IgD-negative memory B cell (primary cell): ENCODE measurements at regions not wholly inside any gene's neighbourhood (a gene's known extent, or its start where the extent isn't known, plus 50 kb on each side); places are given as distances from the start of the nearest gene placed in this dataset.
A peak's percentile ranks its signal among the peaks of the same experiment; 100 is the strongest.

Experiments used
- H3K27ac Mint-ChIP-seq, 3 donors: one replicate each; pipeline ENCODE4 v1.8.0; 2020 to 2022; ENCODE audit warnings: mild to moderate bottlenecking in 3 of 3, mixed read lengths in 3 of 3, moderate library complexity in 1 of 3
- H3K27me3 Mint-ChIP-seq: one replicate; pipeline ENCODE4 v1.8.0; 2021; ENCODE audit warnings: mixed read lengths
- H3K36me3 Mint-ChIP-seq: one replicate; pipeline ENCODE4 v1.8.0; 2020; ENCODE audit warnings: mild to moderate bottlenecking, mixed read lengths
- H3K4me1 Mint-ChIP-seq, 3 donors: one replicate each; pipeline ENCODE4 v1.8.0; 2020 to 2022; ENCODE audit warnings: mixed read lengths in 3 of 3, mild to moderate bottlenecking in 1 of 3
- H3K4me3 Mint-ChIP-seq, 4 donors: one replicate each; pipeline ENCODE4 v1.8.0; 2020 to 2022; ENCODE audit warnings: mild to moderate bottlenecking in 4 of 4, mixed read lengths in 4 of 4, moderate library complexity in 3 of 4
- H3K9me3 Mint-ChIP-seq, 3 donors: one replicate each; pipeline ENCODE4 v1.8.0; 2020 to 2021; ENCODE audit warnings: mixed read lengths in 3 of 3, mild to moderate bottlenecking in 1 of 3

DNA sequence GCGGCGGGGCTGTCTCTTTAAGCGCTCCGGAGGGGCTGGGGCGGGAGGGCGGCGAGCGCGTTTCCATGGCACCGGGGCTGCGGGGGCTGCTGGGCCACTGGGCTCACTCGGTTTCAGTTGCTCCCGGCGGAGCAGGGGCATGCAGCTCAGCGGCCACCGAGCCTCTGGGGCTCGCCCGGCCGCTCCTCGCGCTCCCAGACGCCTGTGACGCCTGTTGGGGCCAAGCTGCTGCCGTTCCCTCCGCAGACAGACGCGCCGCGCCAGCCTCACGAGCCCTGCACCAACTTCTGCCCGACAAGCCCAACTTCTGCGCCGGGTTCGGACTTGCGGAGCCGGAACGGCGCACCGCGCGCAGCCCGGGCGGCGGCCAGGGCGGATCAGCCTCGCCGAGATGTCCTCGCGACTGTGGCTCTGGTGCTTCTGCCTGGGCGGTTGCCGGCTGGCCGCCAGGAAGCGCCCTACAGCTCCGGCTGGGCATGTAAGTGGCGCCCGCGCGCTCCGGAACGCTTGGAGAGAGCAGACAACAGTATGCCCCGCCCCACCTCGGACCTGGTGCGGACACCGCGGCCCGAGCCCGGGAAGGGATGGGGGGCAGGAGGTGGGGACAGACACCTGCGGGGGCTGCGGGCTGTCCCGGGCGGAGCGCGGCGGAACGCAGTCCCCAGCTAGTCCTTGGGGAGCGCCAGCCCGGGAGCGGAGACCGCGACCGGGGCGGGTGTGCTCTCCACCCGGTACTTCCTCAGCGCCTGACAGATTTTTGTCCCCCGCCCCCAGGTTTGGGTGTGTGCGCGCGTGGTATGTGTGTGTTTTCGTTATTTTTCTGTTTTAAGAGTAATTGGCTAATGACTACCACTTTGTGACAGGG lies 154.1 kb upstream of the GOLIM4 start:
- Mint-ChIP-seq H3K4me3 (peak overlapping the region; percentile 31 to 93 (median 80)), H3K4me1 (peaks cover 0 to 12% (median 10%) of the 10 kb centered on the region in 3 donors), H3K9me3 (peaks cover 3 to 5% (median 4%) of the 10 kb centered on the region in 3 donors), H3K27ac (no peak overlapping the region), H3K27me3 (peaks cover 25% of the 10 kb centered on the region), H3K36me3 (peaks cover 2% of the 10 kb centered on the region)

DNA sequence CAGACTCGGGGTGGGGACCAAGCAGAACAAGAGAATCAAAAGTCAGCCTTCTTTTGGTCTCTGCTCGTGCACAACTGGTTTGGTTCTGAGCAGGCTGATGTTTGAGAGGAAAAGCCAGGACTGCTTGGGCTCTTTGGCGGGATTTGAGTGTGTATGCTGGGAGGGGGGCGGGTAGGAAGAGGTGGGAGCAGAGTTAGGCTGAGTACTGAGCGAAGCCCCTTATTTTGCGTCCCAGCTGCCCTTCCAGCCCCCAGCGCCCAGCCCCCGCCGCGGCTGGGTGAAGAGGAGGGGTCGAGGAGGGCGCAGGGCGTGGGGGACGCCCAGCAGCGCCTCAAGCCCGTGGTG lies 153.5 kb upstream of the GOLIM4 start:
- Mint-ChIP-seq H3K4me1 (peaks cover 0 to 12% (median 10%) of the 10 kb centered on the region in 3 donors), H3K4me3 (peak overlapping the region in 2 of 4 donors; percentile 65 to 90), H3K9me3 (peaks cover 0 to 3% (median 2%) of the 10 kb centered on the region in 3 donors), H3K27ac (no peak overlapping the region), H3K27me3 (peaks cover 25% of the 10 kb centered on the region), H3K36me3 (peaks cover 2% of the 10 kb centered on the region)

DNA sequence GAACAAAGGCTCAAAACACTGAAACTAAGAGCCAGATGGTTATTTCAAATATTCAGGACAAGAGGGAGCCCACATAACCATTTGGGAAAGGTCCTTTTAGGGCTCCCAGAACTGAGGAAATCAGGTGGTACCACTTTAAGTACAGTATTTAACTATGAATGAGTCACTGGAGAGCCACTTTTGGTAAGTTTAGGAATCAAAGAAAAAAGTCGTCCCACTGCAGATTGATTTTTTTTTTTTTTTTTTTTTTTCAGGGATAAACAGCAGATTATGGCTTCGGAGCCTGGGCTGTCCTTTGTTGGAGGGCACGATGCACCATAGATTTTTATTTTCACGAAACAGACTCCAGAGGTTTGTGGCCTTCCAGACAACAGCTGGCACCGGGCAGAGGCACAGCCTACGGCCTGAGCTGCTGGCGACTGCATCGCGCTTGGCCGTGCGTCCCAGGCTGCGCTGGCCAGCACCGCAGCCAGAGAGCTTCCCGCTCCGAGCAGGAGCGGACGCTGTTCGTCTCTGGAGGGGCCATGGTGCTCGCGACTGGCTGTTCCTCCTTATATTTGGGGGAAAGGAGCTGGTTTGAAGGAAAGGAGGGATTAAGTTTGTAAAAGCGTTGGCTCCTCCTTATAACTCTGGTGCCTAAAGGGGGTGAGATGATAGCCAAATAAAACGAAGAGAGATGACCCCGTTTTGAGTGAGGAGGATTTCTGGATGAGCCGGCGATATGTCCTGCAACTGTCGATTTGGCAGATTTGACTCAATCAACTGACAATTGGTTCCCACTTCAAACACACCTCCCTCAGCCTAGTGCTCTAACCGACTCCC lies 152.9 kb upstream of the GOLIM4 start:
- H3K36me3 Mint-ChIP-seq, result peaks cover 2% of the 10 kb centered on the region
- peaks cover 0 to 3% (median 0%) of the 10 kb centered on the region in 3 donors for H3K9me3 Mint-ChIP-seq
- H3K4me3 Mint-ChIP-seq, result peak overlapping the region; percentile 16 to 90 (median 68)
- H3K27me3 Mint-ChIP-seq, result peaks cover 25% of the 10 kb centered on the region
- peaks cover 0 to 12% (median 10%) of the 10 kb centered on the region in 3 donors for H3K4me1 Mint-ChIP-seq
- H3K27ac Mint-ChIP-seq, result no peak overlapping the region

DNA sequence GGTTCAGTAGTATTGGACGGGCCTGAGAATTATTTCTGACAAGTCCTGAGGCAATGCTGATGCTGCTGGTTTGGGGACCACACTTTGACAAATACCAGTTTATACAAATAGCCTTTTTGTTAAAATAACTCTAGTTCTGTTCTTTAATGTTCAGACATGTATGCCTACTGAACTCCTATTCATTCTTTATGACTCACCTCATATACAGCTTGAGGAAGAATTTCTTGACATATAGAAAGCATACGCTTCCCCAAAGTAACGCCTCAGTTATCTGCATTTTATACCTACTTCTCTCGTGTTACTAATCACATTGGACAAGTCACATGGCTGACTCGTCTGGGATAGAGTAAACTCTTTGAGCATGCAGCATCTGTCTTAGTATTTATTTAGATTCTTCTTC lies 145.4 kb upstream of the GOLIM4 start:
- Mint-ChIP-seq H3K27ac (no peak overlapping the region), H3K4me1 (no peaks in the 10 kb centered on the region), H3K36me3 (no peaks in the 10 kb centered on the region), H3K4me3 (no peak overlapping the region), H3K27me3 (no peaks in the 10 kb centered on the region), H3K9me3 (peaks cover 0 to 1% (median 0%) of the 10 kb centered on the region in 3 donors)

DNA sequence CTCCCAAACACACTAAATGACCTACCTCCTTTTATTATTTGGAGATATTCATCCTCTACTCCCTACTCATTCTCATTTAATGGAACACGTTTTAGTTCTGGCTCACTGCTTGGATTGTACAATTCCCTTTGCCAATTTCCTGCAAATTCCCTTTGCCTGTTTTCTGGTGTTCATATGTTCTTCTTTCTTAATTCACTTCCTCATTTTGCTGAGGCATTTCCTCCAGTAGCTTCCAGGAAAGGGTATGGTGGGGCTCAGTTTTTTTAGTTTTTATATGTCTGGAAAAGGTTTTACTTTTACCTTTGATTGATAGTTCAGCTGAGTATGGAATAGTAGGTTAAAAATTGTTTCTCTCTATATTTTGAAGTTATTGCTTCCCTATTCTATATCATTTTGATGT lies 143.6 kb upstream of the GOLIM4 start:
- H3K9me3 Mint-ChIP-seq, result peaks cover 0 to 1% (median 0%) of the 10 kb centered on the region in 3 donors
- no peaks in the 10 kb centered on the region for H3K36me3 Mint-ChIP-seq
- no peak overlapping the region for H3K4me3 Mint-ChIP-seq
- no peaks in the 10 kb centered on the region for H3K4me1 Mint-ChIP-seq
- no peaks in the 10 kb centered on the region for H3K27me3 Mint-ChIP-seq
- H3K27ac Mint-ChIP-seq, result no peak overlapping the region

DNA sequence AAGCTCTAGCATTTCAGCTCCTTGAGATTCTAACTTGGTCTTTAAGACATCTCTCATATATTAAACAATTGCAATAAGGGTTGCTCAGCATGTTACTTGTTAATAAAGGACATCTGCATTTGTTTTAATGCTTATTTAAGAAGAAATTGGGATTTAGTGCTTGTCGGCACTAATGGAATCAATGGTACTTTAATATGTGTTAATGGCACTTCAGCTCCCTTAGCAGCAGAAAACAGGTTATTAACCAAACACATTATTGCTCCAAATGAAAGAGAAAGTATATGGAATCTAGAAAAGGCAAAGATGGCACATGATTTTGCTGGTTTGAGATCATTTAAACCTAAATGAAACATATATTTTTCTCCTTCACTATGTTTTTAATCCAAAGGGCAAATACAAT lies 137.3 kb upstream of the GOLIM4 start:
- Mint-ChIP-seq H3K27ac (no peak overlapping the region), H3K9me3 (no peaks in the 10 kb centered on the region), H3K36me3 (no peaks in the 10 kb centered on the region), H3K4me1 (no peaks in the 10 kb centered on the region), H3K4me3 (no peak overlapping the region), H3K27me3 (peaks cover 3% of the 10 kb centered on the region)

DNA sequence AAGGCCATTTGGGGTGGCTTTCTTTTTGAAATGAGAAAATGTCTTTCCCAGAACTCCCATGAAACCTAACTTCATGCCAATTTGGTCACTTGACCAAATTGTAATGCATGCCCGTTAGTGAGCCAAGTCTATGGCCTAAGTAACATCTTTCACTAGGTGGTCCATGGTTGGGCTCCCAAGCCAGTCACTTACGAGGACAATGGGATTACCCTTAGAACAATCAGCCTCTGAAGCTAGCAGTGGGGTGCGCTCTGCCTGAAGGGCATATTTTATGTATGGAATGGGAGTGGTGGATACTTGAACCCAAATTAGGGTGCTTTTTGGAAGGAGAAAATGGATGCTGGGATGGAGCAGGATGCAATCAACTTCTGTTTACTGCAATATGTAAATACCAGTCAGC lies 127.4 kb upstream of the GOLIM4 start:
- Mint-ChIP-seq H3K4me3 (no peak overlapping the region), H3K27ac (no peak overlapping the region), H3K27me3 (no peaks in the 10 kb centered on the region), H3K36me3 (no peaks in the 10 kb centered on the region), H3K4me1 (no peaks in the 10 kb centered on the region), H3K9me3 (no peaks in the 10 kb centered on the region)

DNA sequence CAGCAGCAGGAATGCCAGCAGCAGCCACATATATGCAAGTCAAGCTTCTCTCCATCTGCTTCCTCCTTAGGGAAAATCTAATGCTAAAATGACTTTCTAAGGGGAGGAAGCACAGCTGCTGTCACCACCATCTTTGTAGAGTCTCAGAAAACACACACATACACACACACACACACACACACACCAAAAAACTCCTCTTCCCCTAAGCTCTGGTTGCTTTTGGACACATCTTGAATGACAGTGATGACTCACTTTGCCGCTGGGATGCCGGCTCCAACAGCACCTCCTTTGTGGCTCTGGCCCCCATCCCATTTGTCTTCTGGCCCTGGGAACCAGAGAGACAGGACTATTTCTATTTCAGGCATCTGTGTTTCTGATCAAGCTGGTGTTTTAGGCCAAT lies 124.8 kb upstream of the GOLIM4 start:
- H3K4me3 Mint-ChIP-seq, result no peak overlapping the region
- no peaks in the 10 kb centered on the region for H3K4me1 Mint-ChIP-seq
- H3K9me3 Mint-ChIP-seq, result no peaks in the 10 kb centered on the region
- H3K36me3 Mint-ChIP-seq, result no peaks in the 10 kb centered on the region
- H3K27me3 Mint-ChIP-seq, result no peaks in the 10 kb centered on the region
- H3K27ac Mint-ChIP-seq, result no peak overlapping the region

DNA sequence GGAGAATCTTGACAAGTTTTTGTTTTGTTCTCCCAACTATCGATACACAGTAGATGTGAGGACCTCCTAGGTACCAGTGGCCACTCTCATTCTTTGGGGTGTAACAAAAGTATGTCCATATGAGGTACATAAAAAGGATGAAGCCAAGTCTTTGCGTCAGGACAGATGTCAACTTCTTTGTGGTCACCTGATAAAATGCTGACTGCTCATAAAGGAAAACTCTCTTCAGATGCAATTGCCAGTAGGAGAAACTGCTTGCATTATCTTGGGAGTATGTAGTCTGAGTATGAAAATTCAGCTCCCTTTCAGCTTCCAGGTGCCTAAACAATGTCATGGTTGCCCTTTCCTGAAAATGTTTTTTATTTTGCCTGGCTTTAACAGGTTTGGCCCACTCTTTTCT lies 123.8 kb upstream of the GOLIM4 start:
- no peaks in the 10 kb centered on the region for H3K36me3 Mint-ChIP-seq
- H3K9me3 Mint-ChIP-seq, result no peaks in the 10 kb centered on the region
- H3K4me3 Mint-ChIP-seq, result no peak overlapping the region
- H3K27me3 Mint-ChIP-seq, result no peaks in the 10 kb centered on the region
- no peak overlapping the region for H3K27ac Mint-ChIP-seq
- H3K4me1 Mint-ChIP-seq, result no peaks in the 10 kb centered on the region

DNA sequence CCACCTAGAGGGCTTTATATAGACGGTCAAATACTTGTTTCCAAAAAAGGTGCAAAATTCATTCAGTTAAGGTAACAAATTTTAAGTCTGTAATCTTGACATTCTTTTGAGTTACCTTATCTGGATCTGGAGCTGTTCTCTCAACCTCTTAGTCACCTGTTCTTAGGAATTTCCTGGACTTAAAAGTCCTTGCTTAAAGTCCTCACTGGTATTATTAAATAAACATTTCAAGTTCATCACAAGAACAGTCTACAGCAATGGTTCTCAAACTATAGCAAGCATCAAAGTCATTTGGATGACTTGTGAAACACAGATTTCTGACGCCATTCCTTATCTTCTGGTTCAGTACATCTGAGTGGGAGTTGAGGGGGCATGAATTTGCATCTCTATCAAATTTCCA lies 122.9 kb upstream of the GOLIM4 start:
- H3K27me3 Mint-ChIP-seq, result no peaks in the 10 kb centered on the region
- no peaks in the 10 kb centered on the region for H3K36me3 Mint-ChIP-seq
- H3K4me1 Mint-ChIP-seq, result peaks cover 3 to 5% (median 5%) of the 10 kb centered on the region in 3 donors
- H3K4me3 Mint-ChIP-seq, result peak overlapping the region in 1 of 4 donors; percentile 43
- no peaks in the 10 kb centered on the region for H3K9me3 Mint-ChIP-seq
- no peak overlapping the region for H3K27ac Mint-ChIP-seq

DNA sequence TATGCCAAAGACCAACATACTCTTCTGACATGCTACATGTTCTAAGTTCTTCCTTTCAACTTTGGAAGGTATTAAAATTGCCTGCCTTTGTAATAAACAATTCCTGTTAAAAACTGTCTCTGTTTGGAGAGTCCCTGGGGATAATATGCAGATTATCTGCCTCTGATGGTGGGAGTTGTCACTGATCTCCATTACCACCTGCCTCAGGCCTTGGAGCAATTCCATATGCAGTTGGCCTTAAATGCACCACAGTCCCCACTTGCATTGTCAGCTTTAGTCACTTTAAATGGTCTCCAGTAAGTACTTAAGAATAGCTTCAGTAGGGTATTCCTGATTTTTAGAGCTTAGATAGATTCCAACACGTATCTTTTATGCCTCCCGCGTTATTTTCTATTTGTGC lies 121.1 kb upstream of the GOLIM4 start:
- no peak overlapping the region for H3K27ac Mint-ChIP-seq
- H3K4me1 Mint-ChIP-seq, result peaks cover 4 to 5% (median 5%) of the 10 kb centered on the region in 3 donors
- no peak overlapping the region for H3K4me3 Mint-ChIP-seq
- H3K27me3 Mint-ChIP-seq, result no peaks in the 10 kb centered on the region
- no peaks in the 10 kb centered on the region for H3K9me3 Mint-ChIP-seq
- H3K36me3 Mint-ChIP-seq, result no peaks in the 10 kb centered on the region

DNA sequence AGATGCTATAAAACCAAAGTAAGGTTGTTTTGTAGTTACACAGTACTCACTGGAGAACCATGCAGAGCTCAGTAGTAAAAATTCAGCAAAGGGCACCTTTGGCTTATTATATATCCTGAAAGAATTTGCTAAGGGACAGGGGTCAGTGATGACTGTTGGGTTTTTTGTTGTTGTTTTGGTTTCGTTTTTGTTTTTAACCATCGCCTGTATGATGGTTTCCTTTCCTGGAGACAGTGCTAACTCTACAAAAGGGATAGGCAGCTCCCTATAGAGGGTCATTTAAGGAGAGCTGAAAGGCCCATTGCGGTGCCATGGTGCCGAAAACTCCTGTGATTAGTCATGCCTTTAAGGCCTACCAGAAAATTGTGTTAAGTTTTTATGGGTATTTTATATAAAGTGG lies 118.2 kb upstream of the GOLIM4 start:
- H3K36me3 Mint-ChIP-seq, result no peaks in the 10 kb centered on the region
- peak overlapping the region in 1 of 3 donors; percentile 73 for H3K27ac Mint-ChIP-seq
- H3K27me3 Mint-ChIP-seq, result no peaks in the 10 kb centered on the region
- H3K4me3 Mint-ChIP-seq, result peak overlapping the region in 2 of 4 donors; percentile 10 to 59
- peaks cover 4 to 5% (median 5%) of the 10 kb centered on the region in 3 donors for H3K4me1 Mint-ChIP-seq
- no peaks in the 10 kb centered on the region for H3K9me3 Mint-ChIP-seq

DNA sequence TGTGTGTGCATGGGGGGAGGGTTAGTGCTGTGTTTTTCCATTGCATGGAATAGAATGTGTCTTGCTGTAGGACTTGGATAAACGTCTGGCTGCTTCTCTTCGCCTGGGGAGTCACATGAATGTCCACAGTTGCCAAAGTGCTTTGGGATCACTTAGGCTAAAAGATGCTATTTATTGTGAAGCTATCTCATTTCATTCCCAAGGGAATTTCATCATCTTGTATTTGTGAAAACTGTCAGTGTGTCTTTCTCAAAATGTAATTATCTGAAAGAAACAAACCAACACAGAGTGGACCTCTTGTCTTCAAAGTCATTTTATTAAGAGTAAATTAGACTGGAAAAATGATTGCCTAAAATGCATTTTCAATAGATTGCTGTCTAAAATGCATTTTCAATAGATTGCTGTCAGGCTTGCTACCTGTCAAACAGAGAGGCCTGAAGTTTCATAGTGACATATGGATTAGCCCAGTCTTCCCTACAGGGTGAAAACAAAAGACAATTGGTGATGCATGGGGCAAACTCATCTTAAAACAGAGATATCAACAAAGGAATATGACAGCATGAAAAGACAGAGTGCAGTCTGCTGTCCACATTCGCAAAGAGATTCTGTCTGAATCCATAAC lies 117.1 kb upstream of the GOLIM4 start:
- Mint-ChIP-seq H3K4me3 (peak overlapping the region in 1 of 4 donors; percentile 56), H3K27me3 (peaks cover 1% of the 10 kb centered on the region), H3K4me1 (peaks cover 4 to 5% (median 5%) of the 10 kb centered on the region in 3 donors), H3K36me3 (no peaks in the 10 kb centered on the region), H3K9me3 (no peaks in the 10 kb centered on the region), H3K27ac (no peak overlapping the region)

DNA sequence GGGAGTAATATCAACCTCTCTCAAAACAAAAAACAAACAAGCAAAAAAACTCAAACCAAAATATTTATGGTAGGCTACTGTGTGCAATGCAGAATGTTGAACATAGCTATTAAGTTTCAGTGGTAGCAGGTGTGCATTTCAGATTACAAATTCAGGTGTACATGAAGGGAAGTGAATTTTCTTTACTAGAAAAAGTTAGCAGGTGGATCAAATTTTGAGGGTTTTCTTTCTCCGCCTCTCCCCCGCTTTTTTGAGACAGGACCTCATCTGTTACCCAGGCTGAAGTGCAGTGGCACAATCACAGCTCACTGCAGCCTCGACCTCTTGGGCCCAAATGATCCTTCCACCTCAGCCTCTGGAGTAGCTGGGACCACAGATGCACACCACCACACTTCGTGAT lies 109.7 kb upstream of the GOLIM4 start:
- no peak overlapping the region for H3K4me3 Mint-ChIP-seq

DNA sequence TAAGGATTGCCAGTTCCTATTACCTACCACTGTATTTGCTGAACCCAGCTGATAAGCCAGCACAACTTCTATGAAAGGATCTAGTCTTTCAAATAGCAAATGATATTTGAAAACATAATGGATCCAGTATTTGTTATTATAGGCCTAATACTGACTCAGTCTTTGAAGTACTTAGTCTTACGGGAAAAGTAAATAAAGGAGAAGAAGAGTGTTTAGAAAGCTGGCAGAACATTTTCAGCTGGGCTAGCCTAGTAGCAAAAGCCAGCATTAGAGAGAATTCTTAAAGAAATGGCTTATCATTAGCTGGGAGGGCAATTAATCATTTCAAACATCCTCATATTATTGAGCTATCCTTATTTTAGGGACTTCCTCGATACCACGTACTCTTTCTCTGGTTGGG lies 101.4 kb upstream of the GOLIM4 start:
- Mint-ChIP-seq H3K9me3 (no peaks in the 10 kb centered on the region), H3K27ac (no peak overlapping the region), H3K4me3 (no peak overlapping the region), H3K36me3 (no peaks in the 10 kb centered on the region), H3K4me1 (no peaks in the 10 kb centered on the region), H3K27me3 (peaks cover 2% of the 10 kb centered on the region)

More for the DNA sequence above, 109.7 kb upstream of the GOLIM4 start:
- Mint-ChIP-seq H3K27ac (peak overlapping the region in 1 of 3 donors; percentile 46), H3K27me3 (peaks cover 4% of the 10 kb centered on the region), H3K4me1 (no peaks in the 10 kb centered on the region), H3K9me3 (no peaks in the 10 kb centered on the region), H3K36me3 (no peaks in the 10 kb centered on the region)
